ENCODE measurements at regions not wholly inside any gene's neighbourhood (a gene's known extent, or its start where the extent isn't known, plus 50 kb on each side); places are given as distances from the start of the nearest gene placed in this dataset.

DNA sequence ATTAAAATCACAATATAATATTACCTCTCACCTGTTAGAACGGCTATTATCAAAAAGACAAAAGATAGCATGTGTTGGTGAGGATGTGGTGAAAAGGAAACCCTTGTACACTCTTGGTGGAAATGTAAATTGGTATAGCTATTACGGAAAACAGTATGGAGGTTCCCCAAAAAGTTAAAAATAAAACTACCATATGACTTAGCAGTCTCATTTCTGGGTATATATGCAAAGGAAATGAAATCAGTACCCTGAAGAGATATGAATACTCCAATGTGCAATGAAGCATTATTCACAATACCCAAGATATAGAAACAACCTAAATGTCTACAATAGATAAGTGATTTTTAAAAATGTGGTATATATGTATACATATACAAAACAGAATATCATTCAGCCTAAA is 199.9 kb downstream of the SNX18 start:
- DNase-seq (ENCODE audit: low spot score): no peak

DNA sequence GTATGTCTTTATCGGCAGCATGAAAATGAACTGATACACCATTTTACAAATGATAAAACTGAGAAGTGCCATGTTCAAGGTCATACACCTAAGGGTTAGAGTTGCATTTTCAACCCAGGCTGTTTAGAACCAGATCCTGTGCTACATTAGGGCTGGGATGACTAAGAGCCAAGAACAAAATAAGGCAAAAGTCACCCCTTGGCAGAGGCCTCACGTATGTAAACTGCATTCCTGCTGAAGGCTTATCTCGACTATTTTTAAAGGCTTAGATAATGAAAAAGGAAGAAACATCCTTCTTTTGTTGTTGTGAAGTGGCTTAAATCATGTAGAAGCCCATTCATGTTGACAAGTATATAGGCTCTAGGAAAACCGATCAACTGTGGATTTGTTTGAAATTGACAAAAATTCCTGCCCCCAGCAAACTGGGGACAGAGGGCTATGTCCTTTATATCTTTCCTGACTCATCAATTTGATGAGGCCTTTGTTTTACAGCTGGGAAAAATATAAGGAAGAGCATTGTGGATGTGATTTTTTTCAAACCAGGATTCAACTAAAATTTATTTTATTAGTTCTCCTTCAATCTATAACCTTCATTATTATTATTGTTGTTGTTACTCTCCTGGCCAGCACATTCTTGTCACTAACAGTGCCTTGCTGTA is 196.5 kb downstream of the SNX18 start:
- DNase-seq (ENCODE audit: low spot score): no peak

GRCh38 chr5:54709096-54709495 is 191.5 kb downstream of the SNX18 start:
- no peak for DNase-seq (ENCODE audit: low spot score)

- DNase-seq (ENCODE audit: low spot score): no peak
Observed at GRCh38 chr5:54707841-54708240, 190.3 kb downstream of the SNX18 start.

GRCh38 chr5:54705994-54706653 is 188.6 kb downstream of the SNX18 start:
- no peak for DNase-seq (ENCODE audit: low spot score)

GRCh38 chr5:54704825-54705224 is 187.3 kb downstream of the SNX18 start:
- DNase-seq (ENCODE audit: low spot score): no peak

DNA sequence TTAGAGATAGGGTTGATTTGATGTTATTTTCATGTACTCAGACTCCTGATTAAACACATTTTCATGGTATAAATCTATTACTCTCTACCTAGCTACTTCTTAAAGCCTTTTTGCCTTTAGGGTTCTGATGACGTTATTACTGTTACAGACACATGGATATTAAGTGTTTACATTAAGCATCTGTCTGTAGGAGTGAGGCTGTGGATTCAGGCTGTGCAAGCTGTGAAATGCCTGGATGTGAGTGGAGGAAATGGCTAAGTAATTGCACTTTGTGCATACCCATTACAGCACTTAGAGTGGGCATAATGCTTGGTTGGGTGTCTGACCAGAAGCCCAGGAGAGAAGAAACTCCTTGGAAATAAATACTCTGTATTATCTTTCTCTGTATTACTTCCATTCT is 186.8 kb downstream of the SNX18 start:
- no peak for DNase-seq (ENCODE audit: low spot score)

DNA sequence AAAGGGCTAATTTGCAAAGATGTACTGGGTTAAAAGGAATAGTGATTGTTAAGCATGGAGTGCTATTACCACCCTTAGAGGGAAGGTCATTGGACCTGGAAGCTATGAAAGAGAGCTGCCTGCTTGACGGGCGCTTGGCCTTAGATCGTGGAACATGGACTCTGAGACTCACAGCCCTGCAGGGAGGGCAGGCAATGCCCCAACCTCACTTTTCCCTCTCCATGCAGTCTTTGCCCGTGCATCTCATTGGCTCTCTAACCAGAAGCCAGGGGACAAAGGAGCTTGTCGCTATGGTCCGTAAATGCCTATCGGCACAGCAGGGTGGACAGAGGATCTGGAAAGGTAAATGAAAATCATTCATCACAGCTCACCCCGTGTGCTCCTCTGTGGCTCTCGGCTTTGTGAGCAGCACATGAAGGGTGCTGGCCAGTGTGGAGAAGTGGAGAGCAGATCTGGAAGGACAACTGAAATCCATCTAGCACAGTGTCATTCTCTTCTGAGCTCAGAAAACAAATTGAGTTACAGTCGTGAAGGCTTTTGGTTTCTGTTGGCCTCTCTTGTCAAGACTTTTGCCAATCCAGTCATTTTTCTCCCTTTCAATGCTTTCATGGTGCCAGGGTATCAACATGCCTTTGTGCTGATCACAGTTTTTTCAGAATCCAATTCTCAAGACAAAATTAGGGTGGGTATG is 186.2 kb downstream of the SNX18 start:
- no peak for DNase-seq (ENCODE audit: low spot score)

DNA sequence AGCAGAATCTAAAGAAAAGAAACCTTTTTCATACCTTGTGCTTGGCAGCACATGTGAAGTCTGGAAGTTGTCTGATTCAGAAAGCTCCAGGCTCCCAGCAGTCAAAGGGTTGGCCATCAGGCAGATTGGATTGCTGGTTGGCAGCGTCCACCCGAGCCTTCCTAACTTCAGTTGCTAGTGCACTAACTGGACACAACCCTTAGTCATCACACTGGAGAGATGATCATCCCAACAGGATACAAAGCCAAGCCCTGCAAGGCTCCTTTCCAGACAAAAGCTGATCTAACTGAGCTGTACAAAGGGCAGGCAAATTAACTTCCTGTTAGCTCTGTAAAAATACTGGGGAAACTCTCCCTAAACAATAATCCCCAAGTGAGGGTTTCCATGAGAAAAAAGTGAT is 185.6 kb downstream of the SNX18 start:
- DNase-seq (ENCODE audit: low spot score): no peak

DNA sequence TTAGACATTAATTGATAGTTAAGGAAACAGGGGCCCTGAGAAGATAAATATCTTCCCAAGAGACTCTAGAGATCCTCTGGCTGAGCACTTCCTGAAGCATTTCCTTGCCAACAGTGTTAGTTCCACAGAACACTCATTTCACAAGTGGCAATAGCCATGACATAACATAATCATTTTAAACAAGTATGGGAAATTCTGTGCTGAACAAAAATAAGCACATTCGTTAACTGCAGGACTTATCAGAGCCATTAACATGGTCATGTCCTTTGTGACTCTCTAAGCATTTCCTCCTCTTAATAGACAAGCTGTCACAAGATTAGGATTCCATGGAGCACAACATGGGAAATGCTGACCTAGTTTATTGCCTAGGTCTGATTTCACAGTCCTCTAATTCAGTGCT is 184.9 kb downstream of the SNX18 start:
- no peak for DNase-seq (ENCODE audit: low spot score)

DNA sequence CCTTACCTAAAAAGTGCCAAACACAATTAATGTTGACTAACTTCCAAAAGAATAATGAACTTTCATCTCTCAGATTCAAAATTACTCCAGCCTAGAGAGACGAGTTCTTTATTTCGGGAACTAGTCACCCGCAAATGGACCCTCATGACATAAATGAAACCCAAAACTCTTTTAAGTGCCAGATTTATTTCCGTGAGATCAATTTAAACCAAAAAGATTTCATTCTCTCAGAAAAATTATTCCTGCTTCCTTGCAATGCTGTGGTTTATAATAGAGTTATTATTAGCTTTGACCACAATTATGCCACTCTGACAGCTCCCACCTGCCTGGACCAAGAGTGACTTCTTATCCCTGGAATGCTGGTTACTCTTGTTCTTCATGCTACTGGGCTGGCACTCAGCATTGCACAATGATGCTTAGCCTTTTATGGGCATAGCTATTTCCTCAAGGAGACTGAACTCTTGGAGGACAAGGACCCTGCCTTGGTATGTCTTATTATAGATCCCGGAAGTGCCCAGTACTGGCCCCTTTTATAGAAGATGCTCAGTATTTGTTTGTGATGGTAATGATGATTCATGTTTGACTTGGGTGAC is 183.5 kb downstream of the SNX18 start:
- DNase-seq (ENCODE audit: low spot score): no peak

GRCh38 chr5:54696931-54697330 is 179.4 kb downstream of the SNX18 start:
- no peak for DNase-seq (ENCODE audit: low spot score)

GRCh38 chr5:54696346-54696745 is 178.8 kb downstream of the SNX18 start:
- DNase-seq (ENCODE audit: low spot score): no peak

- no peak for DNase-seq (ENCODE audit: low spot score)
Observed at GRCh38 chr5:54695198-54695966, 177.8 kb downstream of the SNX18 start.

DNA sequence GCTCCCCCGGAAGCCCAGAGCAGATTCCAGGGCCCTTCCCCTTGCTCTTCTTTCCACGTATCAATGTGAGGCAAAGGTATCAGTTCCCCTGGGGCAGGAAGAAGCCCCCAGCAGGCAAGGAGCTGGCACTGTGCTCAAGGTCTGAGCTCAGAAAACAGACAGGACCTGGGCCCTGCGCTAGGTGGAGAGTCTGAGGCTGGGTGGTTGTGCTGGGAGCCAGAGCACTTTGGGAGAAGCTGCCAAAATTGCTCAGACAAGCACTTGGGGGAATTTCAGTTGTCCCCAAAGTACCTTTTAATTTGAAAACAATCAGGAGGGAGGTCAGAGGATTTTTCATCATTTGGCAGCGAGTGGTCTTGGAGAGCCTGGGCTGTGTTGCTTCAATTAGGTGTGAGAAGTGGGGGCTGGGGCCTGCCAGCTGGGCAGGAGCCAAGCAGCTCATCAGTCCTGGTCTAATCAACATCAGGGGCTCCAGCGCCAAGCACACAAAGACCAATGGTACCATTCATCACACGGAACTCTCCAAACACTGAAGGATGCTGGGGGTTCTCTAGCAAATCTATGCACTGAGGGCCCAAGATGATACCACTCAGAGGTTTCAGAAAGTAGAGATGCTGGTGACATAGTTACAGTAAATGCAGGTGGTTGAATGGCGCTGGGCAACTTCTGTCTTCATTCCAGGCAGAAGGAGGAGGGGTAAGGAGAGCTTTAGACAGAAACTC is 176.5 kb downstream of the SNX18 start:
- no peak for DNase-seq (ENCODE audit: low spot score)

GRCh38 chr5:54692631-54693030 is 175.1 kb downstream of the SNX18 start:
- DNase-seq (ENCODE audit: low spot score): no peak

GRCh38 chr5:54691656-54692055 is 174.1 kb downstream of the SNX18 start:
- DNase-seq (ENCODE audit: low spot score): no peak

DNA sequence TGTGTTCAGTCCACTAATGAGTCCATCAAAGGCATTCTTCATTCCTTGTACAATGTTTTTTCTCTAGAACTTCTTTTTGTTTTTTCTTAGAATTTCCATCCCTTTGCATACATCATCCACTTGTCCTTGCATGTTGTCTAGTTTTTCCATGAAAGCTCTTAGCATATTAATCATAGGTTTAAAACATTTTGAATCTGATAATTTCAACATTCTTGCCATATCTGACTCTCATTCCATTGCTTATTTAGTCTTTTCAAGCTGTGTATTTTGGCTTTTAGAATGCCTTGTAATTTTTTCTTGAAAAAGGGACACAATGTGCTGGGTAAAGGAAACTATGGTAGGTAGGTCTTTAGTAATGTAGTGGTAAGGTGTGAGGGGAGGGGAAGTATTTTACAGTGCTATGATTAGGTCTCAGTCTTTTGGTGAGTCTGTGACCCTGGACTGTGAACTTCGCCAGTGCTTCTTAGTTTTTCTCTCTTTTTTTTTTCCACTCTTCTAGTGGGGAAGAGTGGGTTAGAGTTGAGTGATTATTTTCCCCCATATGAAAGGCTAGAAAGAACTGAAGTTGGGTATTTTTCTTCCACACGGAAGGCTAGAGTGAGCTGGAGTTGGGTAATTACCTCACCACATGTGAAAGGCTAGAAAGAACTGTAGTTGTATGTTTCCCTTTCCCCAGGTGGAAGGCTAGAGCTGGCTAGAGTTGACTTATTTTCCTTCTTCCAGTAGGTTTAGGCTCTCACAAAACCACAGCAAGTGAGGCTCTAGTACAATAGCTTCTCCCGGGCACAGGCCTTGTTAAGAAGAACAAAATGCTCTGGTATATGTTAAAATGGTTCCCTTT is 172.1 kb downstream of the SNX18 start:
- DNase-seq (ENCODE audit: low spot score): no peak

GRCh38 chr5:54680998-54681397 is 163.4 kb downstream of the SNX18 start:
- DNase-seq (ENCODE audit: low spot score): no peak

GRCh38 chr5:54679686-54680085 is 162.1 kb downstream of the SNX18 start:
- no peak for DNase-seq (ENCODE audit: low spot score)

DNA sequence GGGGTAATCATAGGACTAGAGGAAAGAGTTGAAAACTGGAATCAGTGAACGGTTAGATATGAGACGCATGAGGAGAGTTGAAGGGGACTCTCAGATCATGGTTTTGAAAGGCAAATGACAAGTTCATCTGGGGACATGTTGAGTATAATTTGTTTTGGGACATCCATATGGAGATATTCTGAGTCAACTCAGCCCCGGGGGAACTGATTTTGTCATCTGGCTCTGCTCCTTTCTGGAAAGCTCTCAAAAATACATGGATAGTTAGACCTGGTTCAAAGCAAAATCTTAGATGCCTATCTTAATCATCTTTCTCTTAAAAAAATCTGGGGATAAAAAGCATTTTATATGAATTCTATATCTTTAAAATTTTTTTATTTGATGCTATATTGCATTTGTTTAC is 161.2 kb downstream of the SNX18 start:
- DNase-seq (ENCODE audit: low spot score): no peak

Data from CD4-positive, alpha-beta T cell treated with Interleukin-6 at 100 ng/mL for 8 hours (primary cell).